ENCODE measurements at regions not wholly inside any gene's neighbourhood (a gene's known extent, or its start where the extent isn't known, plus 50 kb on each side); places are given as distances from the start of the nearest gene placed in this dataset.

DNA sequence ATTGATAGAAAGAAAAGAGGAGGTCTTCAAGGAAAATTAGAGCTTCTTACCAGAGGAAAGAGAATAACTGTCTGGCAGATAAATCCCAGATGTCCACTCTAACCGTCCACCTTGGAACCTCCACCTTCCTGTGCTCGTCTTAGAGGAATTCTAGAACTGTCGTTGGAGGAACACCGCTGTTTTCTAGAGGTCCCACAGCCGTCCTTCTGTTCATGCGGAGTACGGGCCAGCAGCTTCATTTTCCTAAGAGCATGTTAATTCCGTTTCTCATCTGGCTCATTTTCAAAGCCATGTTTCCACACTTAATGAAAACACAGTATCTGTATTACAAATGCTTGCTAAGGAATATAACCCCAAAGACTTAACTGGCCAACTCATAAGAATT lies 107.9 kb upstream of the ESRRB start:
- no peak overlapping the region for H3K9ac ChIP-seq (ENCODE audit: control insufficient read depth, extremely low read depth, insufficient read depth, low read length)
- H3K9me1 ChIP-seq (ENCODE audit: control insufficient read depth, extremely low read depth, insufficient read depth, low read length), result no peaks in the 10 kb centered on the region
- peak overlapping the region; percentile 2 to 53 (median 27) for H3K4me3 ChIP-seq (ENCODE audit: control insufficient read depth in 2 of 3, extremely low read depth in 1 of 3, insufficient read depth in 2 of 3, low read depth in 1 of 3, low read length in 3 of 3)
- no peaks in the 10 kb centered on the region for H3K4me1 ChIP-seq (ENCODE audit: control insufficient read depth, extremely low read depth, insufficient read depth, low read length)
- no peaks in the 10 kb centered on the region for H4K20me1 ChIP-seq (ENCODE audit: control insufficient read depth, extremely low read depth, insufficient read depth, low read length)
- dilution Hi-C loops (cut with MboI; ENCODE audit: extremely low pct_ligation_motif_present, low sequenced_read_pairs), result no loop called here
- DNase-seq (ENCODE audit: low read depth, low spot score) (no peak), FAIRE-seq (no peak)
- peaks cover 23% of the 10 kb centered on the region for H3K27me3 ChIP-seq (ENCODE audit: control insufficient read depth, extremely low read depth, insufficient read depth, low read length)
- H3K9me3 ChIP-seq (ENCODE audit: control insufficient read depth, low read depth, low read length), result no peaks in the 10 kb centered on the region
- peak overlapping the region; percentile 55 for H3K4me2 ChIP-seq (ENCODE audit: control insufficient read depth, extremely low read depth, insufficient read depth, low read depth, low read length)
- H3K36me3 ChIP-seq (ENCODE audit: control insufficient read depth in 2 of 2, extremely low read depth in 1 of 2, insufficient read depth in 2 of 2, low read length in 2 of 2), result no peaks in the 10 kb centered on the region
- TF ChIP-seq CTCF (optimal IDR thresholded peaks at IDR 0.05 in 1 of 3, IDR thresholded peaks at IDR 0.05 in 1 of 3, conservative IDR thresholded peaks at IDR 0.05 in 1 of 3; ENCODE audit: extremely low read depth in 1 of 3, insufficient read depth in 2 of 3, low read length in 3 of 3) (no peak), EZH2 (IDR thresholded peaks at IDR 0.05; ENCODE audit: low read length) (no peak)
- peak overlapping the region; percentile 40 for H2AFZ ChIP-seq (ENCODE audit: control insufficient read depth, low read length)
- no peaks in the 10 kb centered on the region for H3K79me2 ChIP-seq (ENCODE audit: control insufficient read depth, insufficient read depth, low read length)
- no peak overlapping the region for H3K27ac ChIP-seq (ENCODE audit: control insufficient read depth, insufficient read depth, low read length)

- H3K79me2 ChIP-seq (ENCODE audit: control insufficient read depth, insufficient read depth, low read length), result no peaks in the 10 kb centered on the region
- DNase-seq (ENCODE audit: low read depth, low spot score), result no peak
- H3K4me1 ChIP-seq (ENCODE audit: control insufficient read depth, extremely low read depth, insufficient read depth, low read length), result no peaks in the 10 kb centered on the region
- no peak for FAIRE-seq
- no peak overlapping the region for H3K4me2 ChIP-seq (ENCODE audit: control insufficient read depth, extremely low read depth, insufficient read depth, low read depth, low read length)
- H2AFZ ChIP-seq (ENCODE audit: control insufficient read depth, low read length), result no peak overlapping the region
- H3K9me1 ChIP-seq (ENCODE audit: control insufficient read depth, extremely low read depth, insufficient read depth, low read length), result no peaks in the 10 kb centered on the region
- no peak overlapping the region for H3K9ac ChIP-seq (ENCODE audit: control insufficient read depth, extremely low read depth, insufficient read depth, low read length)
- dilution Hi-C loops (cut with MboI; ENCODE audit: extremely low pct_ligation_motif_present, low sequenced_read_pairs), result no loop called here
- no peaks in the 10 kb centered on the region for H3K9me3 ChIP-seq (ENCODE audit: control insufficient read depth, low read depth, low read length)
- no peak overlapping the region for H3K27ac ChIP-seq (ENCODE audit: control insufficient read depth, insufficient read depth, low read length)
- TF ChIP-seq EZH2 (IDR thresholded peaks at IDR 0.05; ENCODE audit: low read length) (no peak), CTCF (optimal IDR thresholded peaks at IDR 0.05 in 1 of 3, IDR thresholded peaks at IDR 0.05 in 1 of 3, conservative IDR thresholded peaks at IDR 0.05 in 1 of 3; ENCODE audit: extremely low read depth in 1 of 3, insufficient read depth in 2 of 3, low read length in 3 of 3) (no peak)
- H4K20me1 ChIP-seq (ENCODE audit: control insufficient read depth, extremely low read depth, insufficient read depth, low read length), result no peaks in the 10 kb centered on the region
- no peak overlapping the region for H3K4me3 ChIP-seq (ENCODE audit: control insufficient read depth in 2 of 3, extremely low read depth in 1 of 3, insufficient read depth in 2 of 3, low read depth in 1 of 3, low read length in 3 of 3)
- no peaks in the 10 kb centered on the region for H3K36me3 ChIP-seq (ENCODE audit: control insufficient read depth in 2 of 2, extremely low read depth in 1 of 2, insufficient read depth in 2 of 2, low read length in 2 of 2)
- H3K27me3 ChIP-seq (ENCODE audit: control insufficient read depth, extremely low read depth, insufficient read depth, low read length), result peaks cover 23% of the 10 kb centered on the region
Measured at GRCh38 chr14:76268700-76269099, 107.2 kb upstream of the ESRRB start.

Measured in keratinocyte (primary cell).